ENCODE measurements at regions not wholly inside any gene's neighbourhood (a gene's known extent, or its start where the extent isn't known, plus 50 kb on each side); places are given as distances from the start of the nearest gene placed in this dataset.

- Mint-ChIP-seq H3K27ac (no peak overlapping the region), H3K4me1 (ENCODE audit: low read depth) (peaks cover 10% of the 10 kb centered on the region), H3K4me3 (no peak overlapping the region), H3K36me3 (ENCODE audit: low read depth) (peaks cover 5% of the 10 kb centered on the region), H3K9me3 (peaks cover 12% of the 10 kb centered on the region), H3K27me3 (ENCODE audit: insufficient read depth) (peaks cover 16% of the 10 kb centered on the region)
- no peak for DNase-seq (ENCODE audit: low spot score)
- intact Hi-C loops (cut with micrococcal nuclease): no loop called here
These were observed 53.0 kb upstream of the SMOX start for GRCh38 chr20:4095639-4096038.

GRCh38 chr20:4091490-4092479 lies 56.8 kb upstream of the SMOX start:
- DNase-seq (ENCODE audit: low spot score): peak; percentile 34
- H3K4me1 Mint-ChIP-seq (ENCODE audit: low read depth): peaks cover 10% of the 10 kb centered on the region
- H3K27ac Mint-ChIP-seq: no peak overlapping the region
- H3K9me3 Mint-ChIP-seq: peaks cover 12% of the 10 kb centered on the region
- peaks cover 5% of the 10 kb centered on the region for H3K36me3 Mint-ChIP-seq (ENCODE audit: low read depth)
- peaks cover 14% of the 10 kb centered on the region for H3K27me3 Mint-ChIP-seq (ENCODE audit: insufficient read depth)
- H3K4me3 Mint-ChIP-seq: no peak overlapping the region
- intact Hi-C loops (cut with micrococcal nuclease): loop anchor here (1.0 kb wide), 1 partner anchor 77 kb away; no protein-coding TSS in a partner anchor

GRCh38 chr20:4090756-4091489 lies 57.7 kb upstream of the SMOX start:
- H3K27me3 Mint-ChIP-seq (ENCODE audit: insufficient read depth): peaks cover 13% of the 10 kb centered on the region
- peaks cover 10% of the 10 kb centered on the region for H3K4me1 Mint-ChIP-seq (ENCODE audit: low read depth)
- intact Hi-C loops (cut with micrococcal nuclease): no loop called here
- H3K27ac Mint-ChIP-seq: no peak overlapping the region
- H3K9me3 Mint-ChIP-seq: peaks cover 12% of the 10 kb centered on the region
- no peak for DNase-seq (ENCODE audit: low spot score)
- no peak overlapping the region for H3K4me3 Mint-ChIP-seq
- peaks cover 5% of the 10 kb centered on the region for H3K36me3 Mint-ChIP-seq (ENCODE audit: low read depth)

GRCh38 chr20:4089756-4090487 lies 58.7 kb upstream of the SMOX start:
- peaks cover 3% of the 10 kb centered on the region for H3K36me3 Mint-ChIP-seq (ENCODE audit: low read depth)
- intact Hi-C loops (cut with micrococcal nuclease): loop anchor here (5.0 kb wide), 1 partner anchor 413 kb away; no protein-coding TSS in a partner anchor
- no peak overlapping the region for H3K27ac Mint-ChIP-seq
- peaks cover 17% of the 10 kb centered on the region for H3K4me1 Mint-ChIP-seq (ENCODE audit: low read depth)
- no peak for DNase-seq (ENCODE audit: low spot score)
- peaks cover 4% of the 10 kb centered on the region for H3K9me3 Mint-ChIP-seq
- H3K27me3 Mint-ChIP-seq (ENCODE audit: insufficient read depth): peaks cover 4% of the 10 kb centered on the region
- no peak overlapping the region for H3K4me3 Mint-ChIP-seq

GRCh38 chr20:4088766-4089165 lies 59.9 kb upstream of the SMOX start:
- intact Hi-C loops (cut with micrococcal nuclease): loop anchor here (5.0 kb wide), 1 partner anchor 411 kb away; no protein-coding TSS in a partner anchor
- no peak for DNase-seq (ENCODE audit: low spot score)
- Mint-ChIP-seq H3K36me3 (ENCODE audit: low read depth) (no peaks in the 10 kb centered on the region), H3K27me3 (ENCODE audit: insufficient read depth) (no peaks in the 10 kb centered on the region), H3K4me3 (no peak overlapping the region), H3K27ac (no peak overlapping the region), H3K9me3 (no peaks in the 10 kb centered on the region), H3K4me1 (ENCODE audit: low read depth) (peaks cover 29% of the 10 kb centered on the region)

- intact Hi-C loops (cut with micrococcal nuclease): loop anchor here (5.0 kb wide), 1 partner anchor 411 kb away; no protein-coding TSS in a partner anchor
- Mint-ChIP-seq H3K36me3 (ENCODE audit: low read depth) (no peaks in the 10 kb centered on the region), H3K9me3 (no peaks in the 10 kb centered on the region), H3K27ac (no peak overlapping the region), H3K27me3 (ENCODE audit: insufficient read depth) (no peaks in the 10 kb centered on the region), H3K4me3 (no peak overlapping the region), H3K4me1 (ENCODE audit: low read depth) (peaks cover 35% of the 10 kb centered on the region)
- DNase-seq (ENCODE audit: low spot score): no peak
These were observed 60.7 kb upstream of the SMOX start for GRCh38 chr20:4087923-4088322.

- Mint-ChIP-seq H3K27me3 (ENCODE audit: insufficient read depth) (no peaks in the 10 kb centered on the region), H3K4me3 (no peak overlapping the region), H3K4me1 (ENCODE audit: low read depth) (peaks cover 42% of the 10 kb centered on the region), H3K27ac (no peak overlapping the region), H3K9me3 (peaks cover 4% of the 10 kb centered on the region), H3K36me3 (ENCODE audit: low read depth) (peaks cover 3% of the 10 kb centered on the region)
- intact Hi-C loops (cut with micrococcal nuclease): loop anchor here (5.0 kb wide), 1 partner anchor 410 kb away; no protein-coding TSS in a partner anchor
- DNase-seq (ENCODE audit: low spot score): no peak
These were observed 61.6 kb upstream of the SMOX start for GRCh38 chr20:4086771-4087687.

- peaks cover 10% of the 10 kb centered on the region for H3K9me3 Mint-ChIP-seq
- H3K4me3 Mint-ChIP-seq: peak overlapping the region; percentile 69
- peaks cover 42% of the 10 kb centered on the region for H3K4me1 Mint-ChIP-seq (ENCODE audit: low read depth)
- H3K27ac Mint-ChIP-seq: peak overlapping the region; percentile 67
- peaks cover 8% of the 10 kb centered on the region for H3K36me3 Mint-ChIP-seq (ENCODE audit: low read depth)
- intact Hi-C loops (cut with micrococcal nuclease): loop anchor here (1.0 to 5.0 kb wide), 9 partner anchors 47 to 407 kb away; partner anchors contain the start of gene CENPB
- no peak for DNase-seq (ENCODE audit: low spot score)
- no peaks in the 10 kb centered on the region for H3K27me3 Mint-ChIP-seq (ENCODE audit: insufficient read depth)
These were observed 63.9 kb upstream of the SMOX start for GRCh38 chr20:4084721-4085120.

GRCh38 chr20:4084096-4084495 lies 64.5 kb upstream of the SMOX start:
- Mint-ChIP-seq H3K27ac (peak overlapping the region; percentile 45), H3K9me3 (peaks cover 10% of the 10 kb centered on the region), H3K4me3 (peak overlapping the region; percentile 9)

GRCh38 chr20:4083098-4083865 lies 65.3 kb upstream of the SMOX start:
- Mint-ChIP-seq H3K4me3 (peak overlapping the region; percentile 9), H3K36me3 (ENCODE audit: low read depth) (peaks cover 8% of the 10 kb centered on the region), H3K4me1 (ENCODE audit: low read depth) (peaks cover 49% of the 10 kb centered on the region), H3K9me3 (peaks cover 10% of the 10 kb centered on the region), H3K27ac (peak overlapping the region; percentile 45), H3K27me3 (ENCODE audit: insufficient read depth) (peaks cover 2% of the 10 kb centered on the region)
- DNase-seq (ENCODE audit: low spot score): no peak
- intact Hi-C loops (cut with micrococcal nuclease): loop anchor here (2.0 to 5.0 kb wide), 2 partner anchors 46 to 48 kb away; no protein-coding TSS in a partner anchor

More at GRCh38 chr20:4084096-4084495, 64.5 kb upstream of the SMOX start:
- Mint-ChIP-seq H3K36me3 (ENCODE audit: low read depth) (peaks cover 8% of the 10 kb centered on the region), H3K4me1 (ENCODE audit: low read depth) (peaks cover 42% of the 10 kb centered on the region), H3K27me3 (ENCODE audit: insufficient read depth) (no peaks in the 10 kb centered on the region)
- intact Hi-C loops (cut with micrococcal nuclease): loop anchor here (2.0 to 5.0 kb wide), 2 partner anchors 47 to 297 kb away; partner anchors contain the start of gene CENPB
- no peak for DNase-seq (ENCODE audit: low spot score)

Measured in activated T-helper 1 cell treated with anti-CD3 and anti-CD28 coated beads, Interleukin-12 subunit alpha, Interleukin-12 subunit beta, Interleukin-2, Interleukin-4 antibody, amounts not matched to agents 30 ng/mL and 10 ng/mL and 1 ng/mL, durations not matched to agents 14 hours and 24 hours and 36 hours (primary cell).